Right renal pelvis (tissue), 4 donors: ENCODE measurements at regions not wholly inside any gene's neighbourhood (a gene's known extent, or its start where the extent isn't known, plus 50 kb on each side); places are given as distances from the start of the nearest gene placed in this dataset.

ENCODE experiments used
- DNase-seq, 4 donors: peaks; one replicate each; pipeline ENCODE4 v3.0.0-alpha.2; 2013; ENCODE audit warnings: low read depth in 4 of 4, low spot score in 3 of 4, missing footprints in 1 of 4

- no peak for DNase-seq
These were observed 978.1 kb upstream of the CDH2 start for GRCh38 chr18:29154758-29155725.

GRCh38 chr18:29154196-29154757, 977.3 kb upstream of the CDH2 start:
- DNase-seq, result no peak

DNA sequence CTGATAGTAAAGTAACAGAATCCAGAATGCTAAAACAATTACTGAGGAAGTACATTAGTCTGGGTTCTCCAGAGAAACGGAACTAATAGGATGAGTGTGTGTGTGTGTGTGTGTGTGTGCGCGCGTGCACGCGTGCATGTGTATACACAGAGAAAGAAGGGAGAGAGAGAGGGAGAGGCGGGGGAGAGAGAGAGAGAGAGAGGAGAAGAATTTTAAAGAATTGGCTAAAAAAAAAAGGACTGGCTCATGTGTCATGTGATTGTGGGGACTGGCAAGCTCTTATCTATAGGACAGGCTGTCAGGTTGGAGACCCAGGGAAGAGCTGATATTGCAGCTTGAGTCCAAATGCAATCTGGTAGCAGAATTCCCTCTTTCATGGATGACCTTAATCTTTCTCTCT, 976.2 kb upstream of the CDH2 start:
- DNase-seq, result no peak

DNA sequence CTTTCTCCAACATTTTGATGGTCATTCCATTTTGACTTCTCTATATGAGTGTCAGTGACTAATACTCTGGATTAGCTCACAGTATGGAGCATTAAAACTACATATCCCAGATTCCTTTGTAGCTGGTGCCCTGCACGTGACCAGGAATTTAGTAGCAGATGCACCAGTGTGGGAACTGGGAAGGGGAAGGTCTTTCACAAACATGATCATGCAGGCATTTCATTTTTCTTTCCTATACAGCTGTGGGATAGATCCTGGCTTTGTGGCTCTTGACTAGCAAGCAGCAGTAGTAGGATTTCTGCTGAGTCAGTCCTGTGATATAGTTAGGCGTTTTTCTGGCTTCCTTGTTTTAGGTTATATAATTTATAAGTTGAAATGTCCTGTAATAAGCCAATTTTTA, 971.0 kb upstream of the CDH2 start:
- DNase-seq, result no peak

DNA sequence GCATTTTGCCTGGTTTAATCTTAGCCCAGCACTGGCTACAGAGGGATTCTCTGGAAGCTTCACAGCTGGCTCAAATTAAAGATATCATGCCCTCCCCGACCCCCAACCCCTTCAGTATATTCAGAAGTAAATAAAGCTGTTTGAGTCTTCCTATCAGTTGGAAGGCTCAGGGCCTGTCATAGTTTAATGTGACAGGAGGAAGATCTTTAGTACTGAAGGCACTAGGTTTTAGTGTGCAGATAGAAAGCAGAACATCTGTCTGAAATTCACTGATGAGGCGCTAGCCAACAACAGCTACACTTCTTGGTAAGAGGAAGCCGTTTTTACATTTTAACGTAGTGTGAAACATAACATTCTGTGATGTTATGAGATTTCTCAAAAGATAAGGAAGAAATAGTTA, 969.1 kb upstream of the CDH2 start:
- no peak for DNase-seq

- no peak for DNase-seq
These were observed 963.7 kb upstream of the CDH2 start for GRCh38 chr18:29140590-29140989.

DNA sequence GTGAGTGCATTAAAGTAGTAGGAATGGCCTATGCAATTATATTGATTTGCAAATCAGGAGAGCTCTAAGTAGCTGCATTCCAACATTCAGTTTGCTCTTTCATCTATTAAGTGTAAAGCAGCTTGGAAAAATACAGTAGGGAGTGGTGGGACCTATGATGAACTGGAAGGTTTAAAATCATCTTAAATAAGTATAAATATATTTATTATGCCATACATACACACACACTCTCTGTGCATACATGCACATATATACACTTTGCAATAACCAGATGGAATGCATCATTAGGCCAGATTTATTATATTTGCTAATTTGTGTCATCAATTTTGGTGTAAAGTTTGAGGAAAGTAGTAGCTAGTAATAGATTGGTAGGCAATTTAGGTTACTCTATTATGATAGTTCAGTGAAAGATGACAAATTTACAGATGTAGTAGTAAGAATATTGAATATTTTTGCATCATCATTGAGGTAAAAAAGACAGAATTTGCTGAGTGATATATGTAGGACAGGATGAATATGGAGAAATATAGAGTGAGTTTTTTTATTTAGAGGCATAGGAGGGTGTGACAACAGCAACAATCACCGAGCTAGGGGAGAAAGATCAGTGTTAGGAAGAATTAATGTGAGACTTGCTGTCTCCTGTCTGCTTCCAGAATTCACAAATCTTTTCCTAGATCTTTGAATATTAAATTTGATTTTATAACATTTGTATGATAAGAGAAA, 961.0 kb upstream of the CDH2 start:
- DNase-seq, result no peak

GRCh38 chr18:29123706-29124530, 947.0 kb upstream of the CDH2 start:
- DNase-seq, result no peak

DNA sequence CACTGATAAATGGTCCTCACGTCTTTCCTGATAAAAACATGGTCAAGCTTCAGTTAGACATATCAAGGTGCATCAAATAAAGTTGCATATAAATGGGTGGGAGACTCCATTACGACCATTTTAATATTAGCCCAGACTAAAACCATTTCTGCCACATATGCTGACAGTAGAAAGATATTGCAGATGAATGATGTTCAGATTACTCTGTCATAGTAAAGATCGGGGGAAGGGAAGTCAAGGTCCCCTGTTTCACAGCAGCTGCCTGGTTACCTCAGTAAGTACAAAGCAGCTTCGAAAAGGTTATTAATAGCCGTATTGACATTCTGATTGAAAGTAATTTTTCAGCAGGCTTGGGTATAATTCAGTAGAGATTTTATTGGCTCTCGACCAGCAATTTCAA, 927.7 kb upstream of the CDH2 start:
- DNase-seq, result no peak

GRCh38 chr18:29104227-29104626, 927.3 kb upstream of the CDH2 start:
- no peak for DNase-seq

DNA sequence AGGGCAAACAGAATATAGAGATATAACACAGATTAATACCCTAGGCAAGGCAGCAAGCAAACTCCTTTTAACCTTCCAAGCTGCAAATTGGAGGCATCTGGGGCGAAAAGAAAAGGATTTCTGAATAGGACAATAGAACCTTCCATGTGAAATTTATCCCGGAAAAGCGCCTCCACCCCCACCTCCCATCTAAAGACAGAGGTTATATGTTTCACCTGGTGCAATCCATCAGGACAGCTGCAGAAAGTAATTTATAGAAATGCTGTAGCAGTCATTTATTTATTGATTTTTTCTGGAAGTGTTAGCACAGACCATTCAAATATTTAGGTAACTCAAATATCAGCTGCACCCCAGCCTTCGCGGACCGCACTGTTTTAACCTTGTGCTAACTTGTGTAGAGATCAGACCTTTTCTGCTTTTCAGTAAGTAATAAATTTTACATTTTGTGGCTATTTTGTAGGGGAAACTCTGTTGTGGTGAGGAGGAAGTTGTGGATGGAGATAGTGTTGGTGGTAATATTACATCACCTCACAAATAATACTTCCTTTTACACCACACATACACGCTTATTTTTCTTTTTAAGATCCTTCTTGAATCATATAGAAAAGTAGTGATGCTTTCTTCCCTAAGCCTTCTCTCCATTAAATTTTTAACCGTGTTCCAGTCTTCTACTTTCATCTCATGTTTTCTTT, 919.3 kb upstream of the CDH2 start:
- no peak for DNase-seq

DNA sequence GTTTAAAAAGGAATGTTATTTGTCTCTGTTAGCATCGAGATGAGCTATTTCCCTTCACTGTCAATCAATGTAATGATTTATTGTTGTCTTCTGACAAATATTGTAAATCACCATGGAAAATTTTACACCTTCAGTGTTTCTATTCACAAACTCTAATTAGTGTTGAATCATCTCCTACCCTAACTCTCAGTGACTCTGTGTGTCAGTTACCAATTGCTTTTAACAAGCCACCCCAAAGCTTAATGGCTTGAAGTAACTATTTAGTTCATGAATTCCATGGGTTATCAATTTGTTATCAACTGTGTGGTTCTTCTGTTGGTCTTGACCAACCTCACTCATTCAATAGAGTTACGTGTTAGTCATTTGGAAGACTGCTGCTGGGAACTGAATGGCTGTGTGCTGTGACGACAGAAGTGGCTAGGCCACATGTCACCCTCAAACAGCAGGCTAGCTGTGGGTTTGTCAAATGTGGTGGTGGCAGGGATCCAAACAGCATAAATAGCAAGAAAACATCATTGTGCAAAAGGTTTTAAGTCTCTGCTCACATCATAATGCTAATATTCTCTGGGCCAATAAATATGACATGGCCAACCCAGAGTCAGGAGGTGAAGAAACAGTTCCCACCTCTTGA, 910.8 kb upstream of the CDH2 start:
- DNase-seq, result no peak

DNA sequence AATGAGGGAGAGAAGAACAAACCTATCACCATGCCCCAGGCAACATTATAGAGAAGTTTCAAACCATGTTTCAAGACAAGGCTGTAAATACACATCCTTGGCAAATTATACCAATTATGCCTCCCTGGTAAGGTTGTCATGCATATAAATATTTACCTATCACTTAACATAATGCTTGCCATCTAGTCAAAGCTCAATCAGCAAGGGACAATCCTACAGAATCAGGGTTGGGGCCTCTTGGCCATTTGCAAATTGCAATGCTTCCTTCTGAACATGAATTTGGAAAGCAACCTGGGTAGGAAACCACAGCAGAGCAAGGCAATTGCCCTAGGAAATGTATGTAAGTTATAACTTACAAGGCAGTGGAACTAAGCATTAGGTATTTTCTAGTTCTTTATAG, 907.2 kb upstream of the CDH2 start:
- DNase-seq, result no peak

DNA sequence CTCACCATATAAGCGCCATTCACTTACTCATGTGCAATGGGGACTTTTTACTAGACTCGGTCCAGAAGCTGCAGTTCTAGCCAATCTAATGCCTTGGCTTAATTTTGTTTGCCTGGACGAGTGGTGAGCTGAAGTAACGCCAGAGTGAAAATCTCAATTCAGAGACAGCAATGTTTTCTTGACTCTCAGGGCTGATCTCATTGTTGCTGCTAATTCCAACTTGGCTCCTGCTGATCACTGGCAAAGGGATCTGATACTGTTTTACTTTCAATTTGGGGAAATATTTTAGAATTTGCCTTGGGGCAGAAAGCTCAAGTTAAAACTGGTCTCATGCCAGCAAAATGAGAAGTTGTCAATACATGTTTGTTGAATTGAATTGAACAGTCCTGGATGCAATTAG, 906.6 kb upstream of the CDH2 start:
- DNase-seq, result no peak

- no peak for DNase-seq
These were observed 904.0 kb upstream of the CDH2 start for GRCh38 chr18:29080946-29081345.

DNA sequence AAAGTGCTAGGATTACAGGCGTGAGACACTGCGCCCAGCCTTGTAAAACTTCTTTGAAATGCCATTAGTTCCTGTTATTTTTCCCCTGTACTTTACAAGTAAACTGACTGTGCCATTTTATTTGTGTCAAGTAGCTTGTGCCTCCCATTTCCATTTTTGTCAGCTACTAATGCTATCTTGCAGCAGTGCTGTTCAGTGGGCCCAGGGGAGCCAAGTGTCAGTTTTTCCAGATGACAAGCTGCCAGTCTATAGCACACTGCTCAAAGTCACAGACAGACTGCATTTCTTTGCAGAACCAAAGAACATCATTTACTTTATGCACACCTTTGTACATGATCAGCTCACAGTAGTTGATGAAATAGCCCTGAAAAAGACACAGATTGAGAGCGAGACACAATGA, 901.3 kb upstream of the CDH2 start:
- no peak for DNase-seq

GRCh38 chr18:29077344-29077743, 900.4 kb upstream of the CDH2 start:
- no peak for DNase-seq

- DNase-seq, result no peak
These were observed 899.7 kb upstream of the CDH2 start for GRCh38 chr18:29076645-29077044.

DNA sequence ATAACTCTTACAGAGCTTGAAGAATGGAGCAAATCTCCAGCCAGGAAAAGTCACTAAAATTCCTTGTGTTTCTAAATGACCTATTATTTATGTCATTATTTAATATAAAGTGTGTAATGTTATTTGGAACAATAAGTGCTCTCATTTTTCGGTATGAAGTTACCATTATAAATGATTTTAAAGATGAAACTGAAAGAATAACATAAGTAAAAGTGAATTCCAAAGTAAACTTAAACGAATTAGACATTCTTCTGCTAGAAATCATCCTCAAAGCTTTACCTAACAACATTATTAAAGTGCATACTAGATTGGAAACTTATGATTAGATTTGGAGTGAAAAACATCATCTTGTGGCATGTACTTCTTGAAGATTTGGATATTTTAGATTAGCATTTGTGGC, 897.2 kb upstream of the CDH2 start:
- no peak for DNase-seq

DNA sequence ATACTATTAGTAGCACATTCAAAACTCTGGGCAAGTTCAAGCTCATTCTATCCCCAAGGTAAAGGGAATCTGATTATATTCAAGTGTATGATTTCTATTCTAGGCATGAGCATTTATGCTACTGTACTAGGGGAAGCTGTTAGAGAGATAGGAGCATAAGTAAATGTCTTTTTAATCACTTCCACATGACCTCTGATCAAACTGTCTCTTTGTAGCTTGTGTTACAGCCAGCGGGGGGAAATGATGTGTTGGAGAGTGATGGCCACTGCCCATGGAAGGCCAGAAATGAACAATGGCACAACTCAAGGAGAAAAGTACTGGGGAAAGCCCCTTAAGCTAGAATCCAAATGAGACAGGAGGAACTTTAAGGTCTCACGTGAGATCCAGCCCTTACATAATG, 894.9 kb upstream of the CDH2 start:
- DNase-seq, result no peak
